K562 (cell line): ENCODE measurements at regions not wholly inside any gene's neighbourhood (a gene's known extent, or its start where the extent isn't known, plus 50 kb on each side); places are given as distances from the start of the nearest gene placed in this dataset.

ENCODE experiments used
- FOXM1 ChIP-seq, 2 experiments: fragments of 450-650 bp in 1 of 2; sonication (generic) in 1 of 2; formaldehyde crosslinking in 1 of 2; IDR thresholded peaks; 2 replicates each; pipeline versions ENCODE4 v1.6.1 to v1.9.0; 2017 to 2022; ENCODE audit warnings: low read depth in 2 of 2, mild to moderate bottlenecking in 2 of 2, missing genetic modification reagents in 1 of 2, moderate library complexity in 1 of 2
- XRCC3 ChIP-seq: fragments of 450-650 bp; IDR thresholded peaks from 2 replicates; pipeline ENCODE4 v1.6.1; 2017; ENCODE audit warnings: mild to moderate bottlenecking, moderate library complexity
- TF ChIP-seq, protein P1 (sequence below): fragments of 250-450 bp; sonication (Bioruptor Pico); IDR thresholded peaks from 2 replicates; pipeline ENCODE4 v1.4.0; 2020; ENCODE audit warnings: borderline replicate concordance
- TF ChIP-seq, protein P2 (sequence below): fragments of 450-650 bp; formaldehyde crosslinking; IDR thresholded peaks from 2 replicates; pipeline ENCODE4 v1.4.0; 2020; ENCODE audit warnings: mild to moderate bottlenecking, moderate library complexity
- TF ChIP-seq, protein P3 (sequence below): sonication (generic); formaldehyde crosslinking; IDR thresholded peaks from 2 replicates; pipeline ENCODE4 v1.8.1; 2023; ENCODE audit warnings: mild to moderate bottlenecking, missing genetic modification reagents

DNA sequence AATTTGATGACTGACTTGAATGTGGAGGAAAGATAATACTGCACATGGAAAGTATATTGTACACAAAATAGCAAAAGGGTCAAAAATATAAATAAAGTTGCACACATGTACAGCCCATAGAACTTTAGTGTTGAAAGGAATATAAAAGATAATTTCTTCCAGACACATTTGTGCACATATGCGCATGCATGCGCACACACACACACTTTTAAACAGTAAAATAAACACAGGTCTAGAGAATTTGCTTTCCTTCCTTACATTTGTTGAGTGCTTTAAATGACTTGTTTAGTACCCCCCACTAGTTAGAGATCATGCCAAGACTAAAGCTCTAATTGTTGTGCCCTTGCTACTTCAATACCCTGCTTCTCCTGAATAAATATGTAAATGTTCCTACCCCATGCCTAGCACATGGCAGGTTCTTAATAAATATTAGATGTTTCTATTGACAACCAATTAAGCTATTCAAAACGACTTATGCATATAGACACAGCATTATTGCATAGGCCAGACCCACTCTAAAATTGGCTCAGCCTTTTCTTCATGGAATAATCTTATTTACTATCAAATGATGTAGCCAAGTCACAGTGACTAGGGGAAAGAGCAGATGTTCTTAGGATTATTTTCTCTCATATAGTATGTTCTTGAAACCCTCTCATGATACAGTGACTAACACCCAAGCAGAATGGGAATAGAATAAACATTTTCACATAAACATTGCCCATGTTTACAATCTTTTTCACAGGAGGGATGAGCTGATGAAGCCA lies 165.5 kb upstream of the ACVR2A start (continued):
- TF ChIP-seq, protein P1, sequence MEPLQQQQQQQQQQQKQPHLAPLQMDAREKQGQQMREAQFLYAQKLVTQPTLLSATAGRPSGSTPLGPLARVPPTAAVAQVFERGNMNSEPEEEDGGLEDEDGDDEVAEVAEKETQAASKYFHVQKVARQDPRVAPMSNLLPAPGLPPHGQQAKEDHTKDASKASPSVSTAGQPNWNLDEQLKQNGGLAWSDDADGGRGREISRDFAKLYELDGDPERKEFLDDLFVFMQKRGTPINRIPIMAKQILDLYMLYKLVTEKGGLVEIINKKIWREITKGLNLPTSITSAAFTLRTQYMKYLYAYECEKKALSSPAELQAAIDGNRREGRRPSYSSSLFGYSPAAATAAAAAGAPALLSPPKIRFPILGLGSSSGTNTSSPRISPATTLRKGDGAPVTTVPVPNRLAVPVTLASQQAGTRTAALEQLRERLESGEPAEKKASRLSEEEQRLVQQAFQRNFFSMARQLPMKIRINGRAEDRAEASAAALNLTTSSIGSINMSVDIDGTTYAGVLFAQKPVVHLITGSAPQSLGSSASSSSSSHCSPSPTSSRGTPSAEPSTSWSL (CRISPR knock-in tag), result no peak
- TF ChIP-seq FOXM1 (IDR thresholded peaks at IDR 0.05; ENCODE audit: low read depth) (no peak), FOXM1 (CRISPR knock-in tag; IDR thresholded peaks at IDR 0.05; ENCODE audit: low read depth) (no peak), XRCC3 (no peak)
- TF ChIP-seq, protein P2, sequence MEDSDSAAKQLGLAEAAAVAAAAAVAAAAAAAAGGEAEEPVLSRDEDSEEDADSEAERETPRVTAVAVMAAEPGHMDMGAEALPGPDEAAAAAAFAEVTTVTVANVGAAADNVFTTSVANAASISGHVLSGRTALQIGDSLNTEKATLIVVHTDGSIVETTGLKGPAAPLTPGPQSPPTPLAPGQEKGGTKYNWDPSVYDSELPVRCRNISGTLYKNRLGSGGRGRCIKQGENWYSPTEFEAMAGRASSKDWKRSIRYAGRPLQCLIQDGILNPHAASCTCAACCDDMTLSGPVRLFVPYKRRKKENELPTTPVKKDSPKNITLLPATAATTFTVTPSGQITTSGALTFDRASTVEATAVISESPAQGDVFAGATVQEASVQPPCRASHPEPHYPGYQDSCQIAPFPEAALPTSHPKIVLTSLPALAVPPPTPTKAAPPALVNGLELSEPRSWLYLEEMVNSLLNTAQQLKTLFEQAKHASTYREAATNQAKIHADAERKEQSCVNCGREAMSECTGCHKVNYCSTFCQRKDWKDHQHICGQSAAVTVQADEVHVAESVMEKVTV (CRISPR knock-in tag), result no peak
- TF ChIP-seq, protein P3, sequence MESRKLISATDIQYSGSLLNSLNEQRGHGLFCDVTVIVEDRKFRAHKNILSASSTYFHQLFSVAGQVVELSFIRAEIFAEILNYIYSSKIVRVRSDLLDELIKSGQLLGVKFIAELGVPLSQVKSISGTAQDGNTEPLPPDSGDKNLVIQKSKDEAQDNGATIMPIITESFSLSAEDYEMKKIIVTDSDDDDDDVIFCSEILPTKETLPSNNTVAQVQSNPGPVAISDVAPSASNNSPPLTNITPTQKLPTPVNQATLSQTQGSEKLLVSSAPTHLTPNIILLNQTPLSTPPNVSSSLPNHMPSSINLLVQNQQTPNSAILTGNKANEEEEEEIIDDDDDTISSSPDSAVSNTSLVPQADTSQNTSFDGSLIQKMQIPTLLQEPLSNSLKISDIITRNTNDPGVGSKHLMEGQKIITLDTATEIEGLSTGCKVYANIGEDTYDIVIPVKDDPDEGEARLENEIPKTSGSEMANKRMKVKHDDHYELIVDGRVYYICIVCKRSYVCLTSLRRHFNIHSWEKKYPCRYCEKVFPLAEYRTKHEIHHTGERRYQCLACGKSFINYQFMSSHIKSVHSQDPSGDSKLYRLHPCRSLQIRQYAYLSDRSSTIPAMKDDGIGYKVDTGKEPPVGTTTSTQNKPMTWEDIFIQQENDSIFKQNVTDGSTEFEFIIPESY (CRISPR knock-in tag), result no peak
